Mucosa of rectum (tissue), 2 donors: ENCODE measurements at regions not wholly inside any gene's neighbourhood (a gene's known extent, or its start where the extent isn't known, plus 50 kb on each side); places are given as distances from the start of the nearest gene placed in this dataset.

Experiments
- H3K27ac ChIP-seq, 2 donors: one replicate each; pipeline ENCODE4 v1.7.0; 2013; ENCODE audit warnings: inconsistent platforms in 2 of 2, low read depth in 2 of 2, low read length in 2 of 2
- H3K27me3 ChIP-seq, 2 donors: one replicate each; pipeline ENCODE4 v1.7.0; 2013; ENCODE audit warnings: low read length in 2 of 2; ENCODE audit not compliant: control insufficient read depth in 2 of 2, insufficient read depth in 2 of 2
- H3K36me3 ChIP-seq, 2 donors: one replicate each; pipeline ENCODE4 v1.7.0; 2013; ENCODE audit warnings: low read length in 2 of 2; ENCODE audit not compliant: control insufficient read depth in 2 of 2, insufficient read depth in 2 of 2
- H3K4me1 ChIP-seq, 2 donors: one replicate each; pipeline ENCODE4 v1.7.0; 2013; ENCODE audit warnings: low read length in 2 of 2, mild to moderate bottlenecking in 1 of 2; ENCODE audit not compliant: control insufficient read depth in 2 of 2, insufficient read depth in 2 of 2
- H3K4me3 ChIP-seq, 2 donors: one replicate each; pipeline ENCODE4 v1.7.0; 2013; ENCODE audit warnings: low read length in 2 of 2
- H3K9ac ChIP-seq, 2 donors: one replicate each; pipeline ENCODE4 v1.7.0; 2013; ENCODE audit warnings: low read length in 2 of 2, low read depth in 1 of 2, mild to moderate bottlenecking in 1 of 2
- H3K9me3 ChIP-seq, 2 donors: one replicate each; pipeline ENCODE4 v1.7.0; 2013; ENCODE audit warnings: low read length in 2 of 2; ENCODE audit not compliant: control insufficient read depth in 2 of 2
- donor health status: healthy.
- donor health status: Normal muscosa, but diverticular disease.

DNA sequence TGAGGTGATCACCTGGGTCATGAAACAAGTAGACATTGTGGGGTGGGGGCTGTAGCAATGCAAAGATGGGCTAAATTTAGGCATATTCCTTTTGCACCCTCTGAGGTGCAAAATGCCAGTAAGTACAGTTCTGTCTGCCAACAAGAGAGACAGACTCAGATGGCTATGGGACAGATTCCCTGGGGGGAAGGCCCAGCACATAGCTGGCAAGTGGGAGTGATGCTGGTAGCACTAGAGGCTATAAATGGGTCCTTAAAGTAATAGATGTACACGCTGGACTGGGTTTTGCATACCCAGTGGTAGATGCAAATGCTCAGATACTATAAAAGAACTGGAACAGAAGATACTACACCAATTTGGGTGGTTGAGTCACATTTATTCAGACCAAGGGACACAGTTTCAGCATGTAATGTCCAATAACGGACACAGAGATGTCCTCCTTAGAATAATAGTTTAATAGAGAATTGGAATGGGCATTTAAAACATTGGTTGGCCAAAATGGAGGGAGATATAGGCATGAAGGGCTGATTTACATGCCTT lies 67.4 kb upstream of the RNU6-1 start:
- Histone ChIP-seq H3K27me3 (no peaks in the 10 kb centered on the region), H3K4me1 (no peaks in the 10 kb centered on the region), H3K4me3 (no peak overlapping the region), H3K36me3 (no peaks in the 10 kb centered on the region), H3K27ac (no peak overlapping the region), H3K9me3 (no peaks in the 10 kb centered on the region), H3K9ac (no peak overlapping the region)

DNA sequence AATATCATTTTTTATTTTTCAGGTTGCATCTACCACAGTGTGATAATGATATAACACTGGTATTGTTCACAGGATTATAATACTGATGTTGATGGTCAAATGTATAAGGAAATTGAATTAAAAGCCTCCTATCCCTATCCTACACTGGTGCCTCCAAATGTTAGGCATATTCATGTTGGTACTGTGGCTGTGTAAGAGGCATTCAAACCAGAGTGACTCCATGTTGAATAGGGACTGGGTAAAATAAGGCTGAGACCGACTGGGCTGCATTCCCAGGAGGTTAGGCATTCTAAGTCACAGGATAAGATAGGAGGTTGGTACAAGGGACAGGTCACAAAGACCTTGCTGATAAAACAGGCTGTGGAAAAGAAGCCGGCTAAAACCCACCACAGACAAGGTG lies 68.9 kb upstream of the RNU6-1 start:
- no peak overlapping the region for H3K27ac ChIP-seq
- no peaks in the 10 kb centered on the region for H3K9me3 ChIP-seq
- no peak overlapping the region for H3K4me3 ChIP-seq
- no peaks in the 10 kb centered on the region for H3K4me1 ChIP-seq
- H3K9ac ChIP-seq: no peak overlapping the region
- no peaks in the 10 kb centered on the region for H3K27me3 ChIP-seq
- no peaks in the 10 kb centered on the region for H3K36me3 ChIP-seq

GRCh38 chr15:67911727-67912126 lies 71.9 kb upstream of the RNU6-1 start:
- Histone ChIP-seq H3K27ac (no peak overlapping the region), H3K36me3 (no peaks in the 10 kb centered on the region)

DNA sequence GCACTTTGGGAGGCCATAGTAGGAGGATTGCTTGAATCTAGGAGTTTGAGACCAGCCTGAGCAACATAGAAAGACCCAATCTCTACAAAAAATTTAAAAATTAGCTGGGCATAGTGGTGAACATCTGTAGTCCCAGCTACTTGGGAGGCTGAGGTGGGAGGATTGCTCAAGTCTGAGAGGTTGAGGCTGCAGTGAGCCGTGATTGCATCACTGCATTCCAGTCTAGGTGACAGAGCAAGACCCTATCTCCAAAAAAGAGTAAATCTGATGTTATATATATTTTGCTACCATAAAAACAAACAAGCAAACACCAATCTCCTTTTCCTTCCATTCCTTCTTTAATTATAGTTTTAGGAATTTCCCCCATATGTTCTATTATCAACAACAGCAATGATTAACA lies 74.2 kb upstream of the RNU6-1 start:
- no peaks in the 10 kb centered on the region for H3K9me3 ChIP-seq
- no peak overlapping the region for H3K9ac ChIP-seq
- no peak overlapping the region for H3K4me3 ChIP-seq
- H3K36me3 ChIP-seq: no peaks in the 10 kb centered on the region
- H3K4me1 ChIP-seq: peaks cover 10 to 26% of the 10 kb centered on the region in 2 donors
- H3K27me3 ChIP-seq: no peaks in the 10 kb centered on the region
- H3K27ac ChIP-seq: peak overlapping the region in 1 of 2 donors; percentile 78

More at GRCh38 chr15:67911727-67912126, 71.9 kb upstream of the RNU6-1 start:
- Histone ChIP-seq H3K9ac (no peak overlapping the region), H3K4me1 (peaks cover 6 to 22% of the 10 kb centered on the region in 2 donors), H3K4me3 (no peak overlapping the region), H3K9me3 (no peaks in the 10 kb centered on the region), H3K27me3 (no peaks in the 10 kb centered on the region)

GRCh38 chr15:67914537-67915460 lies 75.0 kb upstream of the RNU6-1 start:
- no peaks in the 10 kb centered on the region for H3K27me3 ChIP-seq
- H3K4me1 ChIP-seq: peaks cover 10 to 26% of the 10 kb centered on the region in 2 donors
- H3K9ac ChIP-seq: peak overlapping the region in 1 of 2 donors; percentile 23
- H3K4me3 ChIP-seq: peak overlapping the region; percentile 2 to 27
- H3K36me3 ChIP-seq: no peaks in the 10 kb centered on the region
- H3K27ac ChIP-seq: peak overlapping the region; percentile 75 to 78
- no peaks in the 10 kb centered on the region for H3K9me3 ChIP-seq

- peak overlapping the region in 1 of 2 donors; percentile 1 for H3K9ac ChIP-seq
These were observed 75.9 kb upstream of the RNU6-1 start for GRCh38 chr15:67915461-67916374.

GRCh38 chr15:67916565-67916964 lies 76.7 kb upstream of the RNU6-1 start:
- H3K4me3 ChIP-seq: no peak overlapping the region
- peaks cover 10 to 26% of the 10 kb centered on the region in 2 donors for H3K4me1 ChIP-seq
- H3K36me3 ChIP-seq: no peaks in the 10 kb centered on the region
- no peak overlapping the region for H3K9ac ChIP-seq
- H3K27ac ChIP-seq: peak overlapping the region; percentile 6 to 40
- H3K27me3 ChIP-seq: no peaks in the 10 kb centered on the region
- H3K9me3 ChIP-seq: no peaks in the 10 kb centered on the region

More at GRCh38 chr15:67915461-67916374, 75.9 kb upstream of the RNU6-1 start:
- Histone ChIP-seq H3K4me3 (peak overlapping the region in 1 of 2 donors; percentile 21), H3K9me3 (no peaks in the 10 kb centered on the region), H3K4me1 (peaks cover 10 to 26% of the 10 kb centered on the region in 2 donors), H3K27ac (peak overlapping the region; percentile 75 to 78), H3K27me3 (no peaks in the 10 kb centered on the region), H3K36me3 (no peaks in the 10 kb centered on the region)

DNA sequence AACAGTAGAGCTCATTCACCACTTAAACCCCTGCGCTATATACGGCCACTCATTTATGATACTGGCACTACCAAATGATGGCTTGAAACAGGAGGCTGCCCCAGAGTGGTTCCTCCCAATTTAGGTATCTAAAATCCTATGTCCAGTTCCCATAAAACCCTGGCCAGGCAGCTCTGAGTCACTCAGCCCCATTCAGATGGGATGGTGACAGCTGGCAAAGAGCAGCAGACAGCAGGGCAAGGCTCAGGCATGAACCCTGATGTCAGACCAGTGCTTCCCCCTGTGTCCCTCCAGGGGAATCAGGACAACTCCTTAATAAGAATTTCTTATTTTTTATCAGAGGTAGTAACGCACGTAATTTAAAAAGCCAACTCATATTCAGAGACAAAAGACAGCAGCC lies 77.2 kb upstream of the RNU6-1 start:
- Histone ChIP-seq H3K36me3 (no peaks in the 10 kb centered on the region), H3K9ac (no peak overlapping the region), H3K4me1 (peaks cover 10 to 26% of the 10 kb centered on the region in 2 donors), H3K27ac (peak overlapping the region; percentile 6 to 40), H3K4me3 (no peak overlapping the region), H3K9me3 (no peaks in the 10 kb centered on the region), H3K27me3 (no peaks in the 10 kb centered on the region)

DNA sequence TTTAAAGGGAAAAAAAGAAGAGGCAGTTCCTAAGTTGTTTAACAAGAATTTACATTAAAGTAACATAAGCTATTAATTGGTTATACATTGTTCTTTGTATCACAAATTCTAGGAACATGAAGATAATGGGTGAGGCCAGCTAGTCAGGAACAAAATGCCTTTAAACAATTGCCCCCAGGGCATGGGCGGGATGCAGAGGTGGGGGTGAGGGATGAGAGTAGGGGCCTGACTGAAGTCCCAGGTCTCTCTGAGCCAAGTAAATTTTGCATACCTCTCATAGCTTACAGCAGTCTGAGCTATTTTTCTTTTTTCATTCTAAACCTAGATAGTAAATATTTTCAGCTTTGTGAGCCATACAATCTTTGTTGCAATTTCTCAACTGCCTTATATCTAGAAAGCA lies 77.8 kb upstream of the RNU6-1 start:
- Histone ChIP-seq H3K27me3 (no peaks in the 10 kb centered on the region), H3K36me3 (no peaks in the 10 kb centered on the region), H3K4me1 (peaks cover 10 to 26% of the 10 kb centered on the region in 2 donors)

More for the DNA sequence above, 77.8 kb upstream of the RNU6-1 start:
- H3K9ac ChIP-seq: no peak overlapping the region
- no peaks in the 10 kb centered on the region for H3K9me3 ChIP-seq
- no peak overlapping the region for H3K27ac ChIP-seq
- H3K4me3 ChIP-seq: no peak overlapping the region
